ENCODE measurements at regions not wholly inside any gene's neighbourhood (a gene's known extent, or its start where the extent isn't known, plus 50 kb on each side); places are given as distances from the start of the nearest gene placed in this dataset.

- DNase-seq (ENCODE audit: low read depth in 1 of 2, low spot score in 1 of 2): no peak
These were observed 198.0 kb downstream of the SKIDA1 start for GRCh38 chr10:21327289-21327993.

- no peak for DNase-seq (ENCODE audit: low read depth in 1 of 2, low spot score in 1 of 2)
These were observed 198.7 kb downstream of the SKIDA1 start for GRCh38 chr10:21326594-21327288.

GRCh38 chr10:21318540-21319167, 206.8 kb downstream of the SKIDA1 start:
- DNase-seq (ENCODE audit: low read depth in 1 of 2, low spot score in 1 of 2): no peak

- no peak for DNase-seq (ENCODE audit: low read depth in 1 of 2, low spot score in 1 of 2)
These were observed 207.6 kb downstream of the SKIDA1 start for GRCh38 chr10:21317902-21318301.

- DNase-seq (ENCODE audit: low read depth in 1 of 2, low spot score in 1 of 2): no peak
These were observed 209.7 kb downstream of the SKIDA1 start for GRCh38 chr10:21315645-21316220.

- DNase-seq (ENCODE audit: low read depth in 1 of 2, low spot score in 1 of 2): no peak
These were observed 210.4 kb downstream of the SKIDA1 start for GRCh38 chr10:21314906-21315644.

- no peak for DNase-seq (ENCODE audit: low read depth in 1 of 2, low spot score in 1 of 2)
These were observed 211.3 kb downstream of the SKIDA1 start for GRCh38 chr10:21314111-21314626.

GRCh38 chr10:21313691-21314090, 211.8 kb downstream of the SKIDA1 start:
- no peak for DNase-seq (ENCODE audit: low read depth in 1 of 2, low spot score in 1 of 2)

GRCh38 chr10:21311426-21311825, 214.1 kb downstream of the SKIDA1 start:
- no peak for DNase-seq (ENCODE audit: low read depth in 1 of 2, low spot score in 1 of 2)

GRCh38 chr10:21309427-21309826, 216.1 kb downstream of the SKIDA1 start:
- no peak for DNase-seq (ENCODE audit: low read depth in 1 of 2, low spot score in 1 of 2)

- DNase-seq (ENCODE audit: low read depth in 1 of 2, low spot score in 1 of 2): no peak
These were observed 216.5 kb downstream of the SKIDA1 start for GRCh38 chr10:21308946-21309345.

GRCh38 chr10:21308018-21308417, 217.5 kb downstream of the SKIDA1 start:
- DNase-seq (ENCODE audit: low read depth in 1 of 2, low spot score in 1 of 2): no peak

GRCh38 chr10:21304608-21305007, 220.9 kb downstream of the SKIDA1 start:
- DNase-seq (ENCODE audit: low read depth in 1 of 2, low spot score in 1 of 2): no peak

GRCh38 chr10:21304198-21304597, 221.3 kb downstream of the SKIDA1 start:
- DNase-seq (ENCODE audit: low read depth in 1 of 2, low spot score in 1 of 2): no peak

- DNase-seq (ENCODE audit: low read depth in 1 of 2, low spot score in 1 of 2): no peak
These were observed 224.9 kb downstream of the SKIDA1 start for GRCh38 chr10:21300551-21300950.

- no peak for DNase-seq (ENCODE audit: low read depth in 1 of 2, low spot score in 1 of 2)
These were observed 226.2 kb downstream of the SKIDA1 start for GRCh38 chr10:21299330-21299729.

- no peak for DNase-seq (ENCODE audit: low read depth in 1 of 2, low spot score in 1 of 2)
These were observed 226.8 kb downstream of the SKIDA1 start for GRCh38 chr10:21298701-21299100.

- DNase-seq (ENCODE audit: low read depth in 1 of 2, low spot score in 1 of 2): no peak
These were observed 227.7 kb downstream of the SKIDA1 start for GRCh38 chr10:21297603-21298383.

- no peak for DNase-seq (ENCODE audit: low read depth in 1 of 2, low spot score in 1 of 2)
These were observed 228.7 kb downstream of the SKIDA1 start for GRCh38 chr10:21296575-21297355.
